H1 (cell line): ENCODE measurements at regions not wholly inside any gene's neighbourhood (a gene's known extent, or its start where the extent isn't known, plus 50 kb on each side); places are given as distances from the start of the nearest gene placed in this dataset.

ENCODE experiments used
- CHD2 ChIP-seq: IDR thresholded peaks from 2 replicates; pipeline ENCODE4 v1.6.1; 2012; ENCODE audit warnings: low read length, improper control_type of control experiment
- EZH2 ChIP-seq: fragments of 200-600 bp; sonication (generic); IDR thresholded peaks from 2 replicates; pipeline ENCODE4 v1.7.1; 2012; ENCODE audit warnings: low read depth, mild to moderate bottlenecking, moderate library complexity, low read length, inconsistent platforms; ENCODE audit not compliant: severe bottlenecking
- JUND ChIP-seq: IDR thresholded peaks from 2 replicates; pipeline ENCODE4 v1.6.1; 2011; ENCODE audit warnings: mild to moderate bottlenecking, improper control_type of control experiment, low read length
- POLR2A ChIP-seq, 2 experiments: IDR thresholded peaks; 1 replicate in 1 of 2; 2 replicates in 1 of 2; pipeline ENCODE4 v1.6.1; 2011; ENCODE audit warnings: low read depth in 2 of 2, low read length in 2 of 2, mild to moderate bottlenecking in 2 of 2; ENCODE audit errors: control extremely low read depth in 1 of 2
- YY1 ChIP-seq: IDR thresholded peaks from 2 replicates; pipeline ENCODE4 v1.6.1; 2011; ENCODE audit warnings: low read depth, mild to moderate bottlenecking, low read length
- TF ChIP-seq, protein P1 (sequence below): IDR thresholded peaks from 2 replicates; pipeline ENCODE4 v1.6.1; 2012; ENCODE audit warnings: inconsistent platforms
- TF ChIP-seq, protein P2 (sequence below), 3 experiments: IDR thresholded peaks; 1 replicate in 2 of 3; 2 replicates in 1 of 3; pipeline versions ENCODE4 v1.5.1 to v1.6.1; 2011; ENCODE audit warnings: low read length in 3 of 3, mild to moderate bottlenecking in 3 of 3, inconsistent platforms in 2 of 3, low read depth in 1 of 3, moderate library complexity in 1 of 3; ENCODE audit not compliant: insufficient read depth in 1 of 3; ENCODE audit errors: control extremely low read depth in 1 of 3

DNA sequence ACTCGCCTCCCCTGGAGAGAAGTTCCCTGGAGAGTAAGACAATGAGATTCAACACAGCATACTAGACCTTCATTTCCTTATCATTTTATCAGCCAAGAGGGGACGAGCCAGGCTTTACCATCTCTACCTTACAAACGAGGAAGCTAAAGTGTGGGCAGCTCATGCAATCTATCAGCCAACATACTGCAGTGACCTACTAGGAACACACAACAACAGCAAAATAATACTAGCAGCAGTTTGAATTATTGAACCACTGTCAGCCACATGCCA lies 60.0 kb upstream of the TEX51 start:
- TF ChIP-seq EZH2 (no peak), CHD2 (no peak), POLR2A (IDR thresholded peaks at IDR 0.05; ENCODE audit: control extremely low read depth in 1 of 2, low read depth in 2 of 2, low read length in 2 of 2) (no peak), YY1 (no peak), JUND (no peak)
- TF ChIP-seq, protein P1, sequence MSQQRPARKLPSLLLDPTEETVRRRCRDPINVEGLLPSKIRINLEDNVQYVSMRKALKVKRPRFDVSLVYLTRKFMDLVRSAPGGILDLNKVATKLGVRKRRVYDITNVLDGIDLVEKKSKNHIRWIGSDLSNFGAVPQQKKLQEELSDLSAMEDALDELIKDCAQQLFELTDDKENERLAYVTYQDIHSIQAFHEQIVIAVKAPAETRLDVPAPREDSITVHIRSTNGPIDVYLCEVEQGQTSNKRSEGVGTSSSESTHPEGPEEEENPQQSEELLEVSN = no peak
- TF ChIP-seq, protein P2, sequence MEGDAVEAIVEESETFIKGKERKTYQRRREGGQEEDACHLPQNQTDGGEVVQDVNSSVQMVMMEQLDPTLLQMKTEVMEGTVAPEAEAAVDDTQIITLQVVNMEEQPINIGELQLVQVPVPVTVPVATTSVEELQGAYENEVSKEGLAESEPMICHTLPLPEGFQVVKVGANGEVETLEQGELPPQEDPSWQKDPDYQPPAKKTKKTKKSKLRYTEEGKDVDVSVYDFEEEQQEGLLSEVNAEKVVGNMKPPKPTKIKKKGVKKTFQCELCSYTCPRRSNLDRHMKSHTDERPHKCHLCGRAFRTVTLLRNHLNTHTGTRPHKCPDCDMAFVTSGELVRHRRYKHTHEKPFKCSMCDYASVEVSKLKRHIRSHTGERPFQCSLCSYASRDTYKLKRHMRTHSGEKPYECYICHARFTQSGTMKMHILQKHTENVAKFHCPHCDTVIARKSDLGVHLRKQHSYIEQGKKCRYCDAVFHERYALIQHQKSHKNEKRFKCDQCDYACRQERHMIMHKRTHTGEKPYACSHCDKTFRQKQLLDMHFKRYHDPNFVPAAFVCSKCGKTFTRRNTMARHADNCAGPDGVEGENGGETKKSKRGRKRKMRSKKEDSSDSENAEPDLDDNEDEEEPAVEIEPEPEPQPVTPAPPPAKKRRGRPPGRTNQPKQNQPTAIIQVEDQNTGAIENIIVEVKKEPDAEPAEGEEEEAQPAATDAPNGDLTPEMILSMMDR (IDR thresholded peaks at IDR 0.05; ENCODE audit: control extremely low read depth in 1 of 3, insufficient read depth in 1 of 3, low read depth in 1 of 3, low read length in 3 of 3) = no peak
